ENCODE measurements at regions not wholly inside any gene's neighbourhood (a gene's known extent, or its start where the extent isn't known, plus 50 kb on each side); places are given as distances from the start of the nearest gene placed in this dataset.

DNA sequence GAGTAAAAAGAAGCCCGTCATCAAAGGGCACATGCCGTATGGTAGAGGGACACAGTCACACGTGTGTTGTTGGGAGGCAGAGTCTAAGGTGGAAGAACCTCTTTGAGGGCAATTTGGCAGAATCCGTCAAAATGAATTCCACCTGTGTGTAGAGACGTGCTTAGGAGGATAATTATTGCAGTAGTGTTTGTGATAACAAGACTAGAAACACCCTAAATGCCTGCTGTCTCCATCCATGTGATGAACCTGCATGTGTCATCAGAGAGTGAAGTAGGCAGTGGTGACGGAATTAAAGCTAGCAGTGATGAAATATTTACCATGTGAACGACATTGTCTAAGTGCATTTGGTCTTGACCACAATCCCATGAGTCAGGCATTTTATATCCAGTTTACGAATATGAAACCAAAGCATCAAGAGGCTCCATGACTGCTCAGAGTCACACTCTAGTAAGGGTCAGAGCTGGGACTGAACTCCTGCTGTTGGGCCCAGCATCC, 61.3 kb upstream of the ADORA2B start:
- no peak for DNase-seq
- Mint-ChIP-seq H3K36me3 (no peaks in the 10 kb centered on the region), H3K4me1 (peaks cover 18% of the 10 kb centered on the region), H3K4me3 (no peak overlapping the region), H3K27me3 (no peaks in the 10 kb centered on the region), H3K9me3 (no peaks in the 10 kb centered on the region), H3K27ac (no peak overlapping the region)

DNA sequence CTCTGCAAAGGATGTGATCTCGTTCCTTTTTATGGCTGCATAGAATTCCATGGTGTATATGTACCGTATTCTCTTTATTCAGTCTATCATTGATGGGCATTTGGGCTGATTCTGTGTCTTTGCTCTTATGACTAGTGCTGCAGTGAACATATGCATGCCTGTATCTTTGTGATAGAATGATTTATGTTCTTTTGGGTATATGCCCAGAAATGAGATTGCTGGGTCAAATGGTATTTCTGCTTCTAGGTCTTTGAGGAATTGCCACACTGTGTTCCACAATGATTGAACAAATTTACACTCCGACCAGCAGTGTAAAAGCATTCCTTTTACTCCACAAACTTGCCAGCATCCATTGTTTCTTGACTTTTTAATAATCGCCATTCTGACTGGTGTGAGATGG, 60.2 kb upstream of the ADORA2B start:
- Mint-ChIP-seq H3K36me3 (no peaks in the 10 kb centered on the region), H3K4me1 (peaks cover 18% of the 10 kb centered on the region), H3K4me3 (no peak overlapping the region), H3K27ac (no peak overlapping the region), H3K9me3 (no peaks in the 10 kb centered on the region), H3K27me3 (no peaks in the 10 kb centered on the region)
- no peak for DNase-seq

DNA sequence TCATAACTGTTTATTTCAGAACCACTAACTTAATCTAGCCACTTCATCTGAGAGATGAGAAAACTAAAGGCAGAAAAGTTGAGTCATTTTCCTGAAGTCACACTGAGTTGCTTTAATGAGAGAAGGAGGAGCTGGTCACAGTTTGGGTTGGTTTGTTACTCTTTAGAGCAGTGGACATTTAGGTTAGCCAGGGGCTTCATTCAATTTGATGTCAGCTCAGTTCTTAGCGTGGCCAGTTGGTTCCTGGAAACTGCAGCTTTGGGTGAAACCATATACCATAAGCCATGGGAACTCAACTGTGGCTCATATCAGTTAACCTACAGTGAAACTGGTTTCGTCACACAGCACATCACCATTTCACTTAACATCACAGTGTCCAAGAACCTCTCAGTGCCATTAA, 59.2 kb upstream of the ADORA2B start:
- peak overlapping the region; percentile 29 for H3K27ac Mint-ChIP-seq
- H3K36me3 Mint-ChIP-seq = no peaks in the 10 kb centered on the region
- H3K9me3 Mint-ChIP-seq = no peaks in the 10 kb centered on the region
- no peak for DNase-seq
- peaks cover 18% of the 10 kb centered on the region for H3K4me1 Mint-ChIP-seq
- no peak overlapping the region for H3K4me3 Mint-ChIP-seq
- H3K27me3 Mint-ChIP-seq = no peaks in the 10 kb centered on the region

DNA sequence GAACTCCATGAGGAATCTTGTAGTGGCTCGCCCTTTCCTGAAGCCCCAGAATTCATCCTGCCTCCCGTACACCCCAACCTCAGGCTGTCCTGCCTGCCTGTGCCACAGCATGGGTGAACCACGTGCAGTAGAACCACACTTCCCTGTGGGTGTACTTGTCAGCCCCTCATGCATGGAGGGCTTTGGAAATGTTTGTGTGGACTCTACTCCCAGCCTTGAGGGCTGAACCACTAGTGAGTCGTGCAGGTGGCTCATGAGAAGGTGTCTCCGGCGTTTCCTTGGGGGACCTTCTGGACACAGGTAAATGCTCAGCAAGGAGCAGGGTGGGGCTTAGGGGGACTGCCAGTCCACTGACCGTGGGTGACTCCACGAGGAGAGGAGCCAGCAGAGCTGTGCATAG, 58.7 kb upstream of the ADORA2B start:
- peaks cover 18% of the 10 kb centered on the region for H3K4me1 Mint-ChIP-seq
- no peak for DNase-seq
- H3K9me3 Mint-ChIP-seq = no peaks in the 10 kb centered on the region
- H3K27ac Mint-ChIP-seq = peak overlapping the region; percentile 29
- H3K4me3 Mint-ChIP-seq = no peak overlapping the region
- no peaks in the 10 kb centered on the region for H3K27me3 Mint-ChIP-seq
- no peaks in the 10 kb centered on the region for H3K36me3 Mint-ChIP-seq

DNA sequence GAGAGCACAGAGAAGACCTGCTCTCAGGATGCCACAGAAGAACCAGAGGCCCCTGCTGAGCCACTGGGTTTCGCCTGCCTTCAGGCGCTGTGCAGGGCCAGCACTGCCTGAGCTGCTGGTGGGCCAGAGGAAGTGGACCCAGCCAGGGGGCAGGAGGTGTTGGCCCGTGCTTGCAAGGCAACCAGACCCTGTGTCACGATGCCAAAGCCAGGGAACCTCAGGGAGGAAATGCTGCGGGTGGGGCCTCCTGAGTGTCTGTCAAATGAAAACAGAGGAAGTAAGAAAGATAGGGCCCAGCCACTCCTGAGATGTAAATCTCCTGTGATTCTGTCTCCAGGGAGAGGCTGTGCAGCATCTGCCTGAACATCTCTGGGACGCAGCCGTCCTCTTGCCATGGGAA, 58.1 kb upstream of the ADORA2B start:
- Mint-ChIP-seq H3K27me3 (no peaks in the 10 kb centered on the region), H3K36me3 (no peaks in the 10 kb centered on the region), H3K4me1 (peaks cover 18% of the 10 kb centered on the region), H3K27ac (no peak overlapping the region), H3K4me3 (no peak overlapping the region), H3K9me3 (no peaks in the 10 kb centered on the region)
- no peak for DNase-seq

DNA sequence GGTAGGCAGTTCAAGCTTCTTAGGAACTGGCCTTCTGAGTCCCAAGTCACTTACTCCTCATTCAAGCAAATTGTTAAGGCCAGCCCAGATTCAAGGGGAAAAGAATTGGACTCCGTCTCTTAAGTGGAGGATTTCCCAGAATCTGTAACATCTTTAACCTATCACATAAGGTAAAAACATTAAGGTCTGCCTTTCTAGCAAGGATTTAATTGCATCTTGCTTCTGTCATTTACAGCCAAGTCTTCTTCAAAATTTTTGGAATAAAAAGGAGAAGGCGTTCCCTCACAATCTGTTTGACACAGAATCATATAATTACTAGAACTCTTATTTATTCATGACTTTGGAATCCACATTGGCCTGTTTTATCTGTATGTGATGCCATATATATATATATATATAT, 56.5 kb upstream of the ADORA2B start:
- DNase-seq = no peak
- no peak overlapping the region for H3K4me3 Mint-ChIP-seq
- H3K4me1 Mint-ChIP-seq = peaks cover 18% of the 10 kb centered on the region
- no peak overlapping the region for H3K27ac Mint-ChIP-seq
- H3K9me3 Mint-ChIP-seq = no peaks in the 10 kb centered on the region
- H3K27me3 Mint-ChIP-seq = no peaks in the 10 kb centered on the region
- H3K36me3 Mint-ChIP-seq = no peaks in the 10 kb centered on the region

DNA sequence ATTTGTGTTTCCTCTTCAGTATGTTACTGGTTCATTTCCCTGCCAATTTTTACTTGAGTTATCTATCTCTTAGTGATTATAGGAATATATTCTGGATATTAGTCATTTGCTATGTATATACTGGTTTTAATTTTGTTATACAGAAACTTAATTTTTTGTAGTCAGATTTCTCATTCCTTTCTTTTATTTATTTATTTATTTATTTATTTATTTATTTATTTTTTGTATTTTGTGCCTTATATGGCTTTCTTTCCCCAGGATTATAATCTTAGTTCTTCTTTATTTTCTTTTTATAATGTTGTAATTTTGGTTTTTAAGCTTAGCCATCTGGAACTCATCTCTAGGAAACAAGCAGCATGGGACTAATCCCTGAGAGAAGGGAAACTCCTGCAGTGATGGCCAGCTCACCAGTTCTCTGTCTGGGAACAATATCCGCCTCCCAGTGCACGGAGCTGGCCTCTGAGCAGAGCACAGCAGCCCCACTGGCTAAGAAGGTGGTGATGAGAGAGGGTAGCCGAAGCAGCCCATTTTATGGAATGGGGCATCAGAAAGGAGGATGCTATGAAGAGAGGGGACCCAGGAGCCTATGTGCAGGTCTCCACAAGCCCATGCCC, 54.5 kb upstream of the ADORA2B start:
- Mint-ChIP-seq H3K27ac (peak overlapping the region; percentile 48), H3K27me3 (no peaks in the 10 kb centered on the region), H3K4me3 (no peak overlapping the region), H3K4me1 (peaks cover 16% of the 10 kb centered on the region), H3K36me3 (no peaks in the 10 kb centered on the region), H3K9me3 (no peaks in the 10 kb centered on the region)
- no peak for DNase-seq

DNA sequence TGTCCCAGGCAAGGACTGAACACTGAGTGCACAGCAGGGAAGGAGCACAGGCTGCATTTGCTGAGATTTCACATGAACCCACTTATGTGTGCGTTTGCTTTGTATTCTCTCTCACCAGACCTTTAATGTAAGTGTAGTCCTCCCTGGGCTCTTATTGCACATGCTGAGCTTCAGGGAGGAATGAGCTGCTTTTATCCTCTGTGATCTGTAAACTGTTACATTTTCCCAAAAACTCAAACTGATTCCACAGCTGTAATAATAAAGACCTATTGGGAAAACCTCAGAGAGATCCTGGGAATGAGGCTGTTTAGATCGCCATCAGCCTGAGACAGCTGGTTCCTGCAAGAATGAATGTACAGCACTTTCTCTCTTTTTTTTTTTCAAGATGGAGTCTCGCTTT, 53.6 kb upstream of the ADORA2B start:
- no peak for DNase-seq
- H3K9me3 Mint-ChIP-seq = peaks cover 3% of the 10 kb centered on the region
- H3K4me1 Mint-ChIP-seq = peaks cover 15% of the 10 kb centered on the region
- no peak overlapping the region for H3K27ac Mint-ChIP-seq
- peaks cover 4% of the 10 kb centered on the region for H3K36me3 Mint-ChIP-seq
- H3K4me3 Mint-ChIP-seq = no peak overlapping the region
- H3K27me3 Mint-ChIP-seq = no peaks in the 10 kb centered on the region

DNA sequence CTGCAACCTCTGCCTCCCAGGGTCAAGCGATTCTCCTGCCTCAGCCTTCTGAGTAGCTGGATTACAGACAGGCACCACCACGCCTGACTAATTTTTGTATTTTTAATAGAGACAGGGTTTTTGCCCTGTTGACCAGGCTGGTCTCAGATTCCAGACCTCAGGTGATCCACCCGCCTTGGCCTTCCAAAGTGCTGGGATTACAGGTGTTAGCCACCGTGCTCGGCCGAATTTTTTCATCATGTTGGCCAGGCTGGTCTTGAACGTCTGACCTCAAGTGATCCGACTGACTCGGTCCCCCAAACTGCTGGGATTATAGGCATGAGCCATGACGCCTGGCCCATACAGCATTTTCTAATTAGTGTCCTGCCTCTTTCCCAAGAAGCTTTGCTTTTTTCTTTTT, 52.7 kb upstream of the ADORA2B start:
- Mint-ChIP-seq H3K9me3 (peaks cover 7% of the 10 kb centered on the region), H3K36me3 (peaks cover 8% of the 10 kb centered on the region), H3K27me3 (no peaks in the 10 kb centered on the region), H3K4me3 (no peak overlapping the region), H3K27ac (no peak overlapping the region), H3K4me1 (peaks cover 15% of the 10 kb centered on the region)
- no peak for DNase-seq

DNA sequence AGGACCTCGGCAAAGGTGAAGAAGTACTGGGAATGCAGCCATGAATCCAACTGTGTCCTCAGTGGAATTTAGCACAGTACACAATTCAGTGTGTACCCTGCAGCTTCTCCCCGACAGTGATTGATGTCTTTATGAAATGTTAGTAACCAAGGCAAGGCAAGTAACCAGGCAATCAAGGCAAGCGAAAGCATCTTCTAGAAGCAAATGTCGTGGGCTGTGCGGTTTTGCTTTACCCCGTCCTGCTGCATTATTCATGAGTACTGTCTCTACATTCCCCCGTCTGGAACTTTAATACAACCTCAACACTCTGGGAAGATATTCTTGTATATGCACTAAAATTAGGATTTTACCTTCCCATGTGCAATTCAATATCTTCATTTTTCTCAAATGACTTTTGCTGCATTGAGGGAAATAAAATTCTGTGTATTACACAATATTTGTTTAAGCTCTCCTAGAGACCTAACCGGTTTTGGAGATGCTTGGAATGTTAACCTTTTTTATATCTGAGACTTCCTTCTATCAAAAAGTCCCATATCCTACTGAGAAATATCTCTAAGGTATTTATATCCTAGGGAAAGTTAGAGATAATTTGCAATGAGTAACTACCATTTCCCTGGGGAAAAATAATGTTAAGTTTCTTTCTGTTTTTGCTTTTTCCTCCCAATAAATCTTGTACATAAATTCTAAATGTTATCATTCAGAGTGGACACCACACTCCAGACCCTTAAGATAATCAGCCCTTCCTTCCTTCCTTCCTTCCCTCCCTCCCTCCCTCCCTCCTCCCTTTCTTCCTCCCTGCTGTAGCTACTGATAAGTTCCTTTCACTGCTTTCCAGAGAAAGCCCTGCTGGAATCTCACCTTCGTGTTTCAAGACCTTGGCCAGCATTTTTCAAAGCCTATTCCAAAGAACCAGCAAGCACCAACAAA, 51.9 kb upstream of the ADORA2B start:
- Mint-ChIP-seq H3K4me1 (peaks cover 19% of the 10 kb centered on the region), H3K4me3 (no peak overlapping the region), H3K9me3 (peaks cover 7% of the 10 kb centered on the region), H3K36me3 (peaks cover 8% of the 10 kb centered on the region), H3K27me3 (no peaks in the 10 kb centered on the region), H3K27ac (no peak overlapping the region)
- no peak for DNase-seq

DNA sequence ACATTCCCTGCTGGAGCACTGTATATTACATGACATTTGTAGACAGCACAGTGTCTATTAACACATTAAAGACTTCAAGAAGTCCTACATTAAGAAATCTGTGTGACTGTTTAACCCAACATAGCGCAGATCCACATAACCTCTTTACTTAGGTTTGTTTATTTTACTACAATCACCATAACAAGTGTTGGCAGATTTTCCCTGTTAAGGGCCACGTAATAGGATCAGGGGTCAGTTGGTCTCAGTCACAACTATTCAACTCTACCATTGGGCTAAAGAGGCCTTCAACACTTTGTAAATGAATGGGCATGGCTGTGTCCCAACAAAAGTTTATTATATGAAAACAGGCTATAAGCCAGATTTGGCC, 51.3 kb upstream of the ADORA2B start:
- peaks cover 10% of the 10 kb centered on the region for H3K36me3 Mint-ChIP-seq
- no peak overlapping the region for H3K27ac Mint-ChIP-seq
- peaks cover 21% of the 10 kb centered on the region for H3K4me1 Mint-ChIP-seq
- no peaks in the 10 kb centered on the region for H3K27me3 Mint-ChIP-seq
- peaks cover 7% of the 10 kb centered on the region for H3K9me3 Mint-ChIP-seq
- no peak for DNase-seq
- H3K4me3 Mint-ChIP-seq = no peak overlapping the region

DNA sequence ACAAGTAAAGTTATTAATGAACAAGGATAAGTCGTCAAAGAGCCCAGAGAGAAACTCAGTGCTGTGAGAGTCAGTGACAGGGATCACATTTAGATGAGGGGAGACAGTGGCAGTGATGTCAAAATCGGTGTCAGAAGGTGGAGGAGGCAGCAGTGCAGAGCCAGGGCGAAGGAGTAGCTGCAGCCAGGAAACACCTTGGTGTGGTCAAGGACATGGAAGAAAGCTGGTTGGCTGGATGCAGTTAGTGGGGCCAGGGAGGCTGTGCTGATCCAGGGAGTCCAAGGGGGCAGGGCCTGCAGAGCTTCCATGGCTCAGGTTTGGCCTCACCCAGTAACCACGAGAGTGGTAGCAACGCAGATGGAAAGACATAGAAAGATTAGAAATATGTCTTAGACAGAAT, 50.7 kb upstream of the ADORA2B start:
- H3K27me3 Mint-ChIP-seq = no peaks in the 10 kb centered on the region
- H3K9me3 Mint-ChIP-seq = peaks cover 7% of the 10 kb centered on the region
- no peak overlapping the region for H3K4me3 Mint-ChIP-seq
- peaks cover 21% of the 10 kb centered on the region for H3K4me1 Mint-ChIP-seq
- DNase-seq = no peak
- no peak overlapping the region for H3K27ac Mint-ChIP-seq
- H3K36me3 Mint-ChIP-seq = peaks cover 10% of the 10 kb centered on the region

DNA sequence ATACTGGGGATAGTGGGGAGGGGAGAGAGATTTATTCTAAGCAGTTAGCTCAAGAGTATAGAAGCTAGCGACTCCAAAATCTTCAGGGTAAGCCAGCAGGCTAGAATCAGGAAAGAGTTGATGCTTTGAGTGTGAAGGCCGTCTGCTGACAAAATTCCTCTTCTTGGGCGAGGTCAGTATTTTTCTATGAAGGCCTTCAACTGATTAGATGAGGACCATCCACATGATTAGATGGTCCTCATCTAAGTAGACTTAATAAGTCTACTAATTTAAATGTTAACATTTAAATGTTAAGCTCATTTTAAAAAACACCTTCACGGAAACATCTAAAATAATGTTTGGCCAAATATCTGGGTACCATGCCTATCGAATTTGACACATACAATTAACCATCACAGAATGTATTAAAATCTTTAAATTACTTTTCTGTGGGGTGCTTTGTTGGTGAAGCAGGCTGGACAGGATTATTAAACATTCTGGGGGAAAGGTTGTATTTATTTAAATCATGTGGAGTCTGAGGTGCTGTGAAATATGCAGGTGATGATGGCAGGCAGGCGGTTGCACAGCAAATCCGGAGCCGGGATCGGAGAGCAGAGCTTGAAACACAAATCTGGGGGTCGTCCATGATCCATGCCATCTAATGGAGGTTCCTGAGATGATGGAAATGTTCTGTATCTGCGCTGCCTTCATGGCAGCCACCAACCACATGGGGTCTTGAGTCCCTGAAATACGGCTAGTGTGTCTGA, 49.8 kb upstream of the ADORA2B start:
- no peak for DNase-seq
- Mint-ChIP-seq H3K4me3 (no peak overlapping the region), H3K9me3 (peaks cover 7% of the 10 kb centered on the region), H3K36me3 (peaks cover 10% of the 10 kb centered on the region), H3K27ac (no peak overlapping the region), H3K4me1 (peaks cover 21% of the 10 kb centered on the region), H3K27me3 (no peaks in the 10 kb centered on the region)
